H1 (cell line): ENCODE measurements at regions not wholly inside any gene's neighbourhood (a gene's known extent, or its start where the extent isn't known, plus 50 kb on each side); places are given as distances from the start of the nearest gene placed in this dataset.

ENCODE experiments used
- BRCA1 ChIP-seq: IDR thresholded peaks from 2 replicates; pipeline ENCODE4 v1.6.1; 2012; ENCODE audit warnings: low read depth, low read length, improper control_type of control experiment
- CHD1 ChIP-seq: IDR thresholded peaks from 2 replicates; pipeline ENCODE4 v1.6.1; 2012; ENCODE audit warnings: low read depth, low read length, improper control_type of control experiment
- CHD2 ChIP-seq: IDR thresholded peaks from 2 replicates; pipeline ENCODE4 v1.6.1; 2012; ENCODE audit warnings: low read length, improper control_type of control experiment
- CREB1 ChIP-seq: IDR thresholded peaks from 2 replicates; pipeline ENCODE4 v1.6.1; 2012; ENCODE audit warnings: inconsistent platforms
- CTCF ChIP-seq, 3 experiments: IDR thresholded peaks; 1 replicate in 2 of 3; 2 replicates in 1 of 3; pipeline versions ENCODE4 v1.5.1 to v1.6.1; 2011; ENCODE audit warnings: low read length in 3 of 3, mild to moderate bottlenecking in 3 of 3, inconsistent platforms in 2 of 3, low read depth in 1 of 3, moderate library complexity in 1 of 3; ENCODE audit not compliant: insufficient read depth in 1 of 3; ENCODE audit errors: control extremely low read depth in 1 of 3
- JUN ChIP-seq: IDR thresholded peaks from 2 replicates; pipeline ENCODE4 v1.6.1; 2011; ENCODE audit warnings: low read depth, mild to moderate bottlenecking, improper control_type of control experiment, low read length
- RBBP5 ChIP-seq: IDR thresholded peaks from 2 replicates; pipeline ENCODE4 v1.7.1; 2012; ENCODE audit warnings: low read depth, mild to moderate bottlenecking, inconsistent platforms, low read length, moderate library complexity, borderline replicate concordance
- SP2 ChIP-seq: IDR thresholded peaks from 2 replicates; pipeline ENCODE4 v1.6.1; 2012; ENCODE audit warnings: mild to moderate bottlenecking, low read length, inconsistent platforms
- SP4 ChIP-seq: IDR thresholded peaks from 2 replicates; pipeline ENCODE4 v1.6.1; 2012; ENCODE audit warnings: low read length, inconsistent platforms

GRCh38 chr9:13555989-13556500 lies 276.6 kb upstream of the MPDZ start:
- TF ChIP-seq CTCF (IDR thresholded peaks at IDR 0.05; ENCODE audit: control extremely low read depth in 1 of 3, insufficient read depth in 1 of 3, low read depth in 1 of 3, low read length in 3 of 3), result no peak
- no peak for TF ChIP-seq CHD2
- no peak for TF ChIP-seq SP4
- no peak for TF ChIP-seq SP2
- no peak for TF ChIP-seq CREB1
- no peak for TF ChIP-seq JUN
- TF ChIP-seq RBBP5, result no peak
- no peak for TF ChIP-seq BRCA1
- TF ChIP-seq CHD1, result no peak
